Mucosa of descending colon (tissue), 3 donors: ENCODE measurements at regions not wholly inside any gene's neighbourhood (a gene's known extent, or its start where the extent isn't known, plus 50 kb on each side); places are given as distances from the start of the nearest gene placed in this dataset.

Experiments
- ATAC-seq: fragments of 200-7000 bp; cut with Tn5 transposase; one replicate; pipeline ENCODE4 v1.9.1; 2020; ENCODE audit warnings: mild to moderate bottlenecking, moderate library complexity
- DNase-seq, 3 donors: peaks; one replicate each; pipeline ENCODE4 v3.0.0-alpha.2; 2020
- H3K36me3 ChIP-seq: fragments of 200-600 bp; one replicate; pipeline ENCODE4 v1.8.0; 2021; ENCODE audit warnings: low read depth, mild to moderate bottlenecking
- H3K4me1 ChIP-seq: fragments of 200-600 bp; one replicate; pipeline ENCODE4 v1.8.0; 2021; ENCODE audit warnings: low read depth, mild to moderate bottlenecking
- H3K4me3 ChIP-seq: fragments of 200-600 bp; one replicate; pipeline ENCODE4 v1.8.0; 2021; ENCODE audit warnings: mild to moderate bottlenecking
- H3K9me3 ChIP-seq: fragments of 200-600 bp; one replicate; pipeline ENCODE4 v1.8.0; 2021; ENCODE audit warnings: mild to moderate bottlenecking
- CTCF ChIP-seq: fragments of 200-600 bp; IDR thresholded peaks from one replicate; pipeline ENCODE4 v1.8.0; 2022; ENCODE audit warnings: antibody characterized with exemption, mild to moderate bottlenecking
- intact Hi-C, 2 donors: fragments of 100-400 bp; cut with DNase I in 1 of 2; cut with micrococcal nuclease in 1 of 2; formaldehyde crosslinking; loops; one replicate each; pipeline versions ENCODE4 v1.11.0 to v1.11.1; 2022; cut with DNase I, micrococcal nuclease
- donor health status: DM: no; HTN: no; CAD: no; lungs with moderate emphysema.
- donor health status: DM: no; HTN: no; CAD: no.
- donor health status: DM: no; HTN: yes; CAD: no.

- no peak overlapping the region for H3K4me3 ChIP-seq
- no peak for TF ChIP-seq CTCF
- H3K9me3 ChIP-seq: no peaks in the 10 kb centered on the region
- intact Hi-C loops: no loop called here
- H3K4me1 ChIP-seq: peaks cover 4% of the 10 kb centered on the region
- no peak for DNase-seq
- ATAC-seq: no peak
- H3K36me3 ChIP-seq: no peaks in the 10 kb centered on the region
Measured at GRCh38 chr22:48264586-48264985, 1502.1 kb downstream of the TBC1D22A start.

DNA sequence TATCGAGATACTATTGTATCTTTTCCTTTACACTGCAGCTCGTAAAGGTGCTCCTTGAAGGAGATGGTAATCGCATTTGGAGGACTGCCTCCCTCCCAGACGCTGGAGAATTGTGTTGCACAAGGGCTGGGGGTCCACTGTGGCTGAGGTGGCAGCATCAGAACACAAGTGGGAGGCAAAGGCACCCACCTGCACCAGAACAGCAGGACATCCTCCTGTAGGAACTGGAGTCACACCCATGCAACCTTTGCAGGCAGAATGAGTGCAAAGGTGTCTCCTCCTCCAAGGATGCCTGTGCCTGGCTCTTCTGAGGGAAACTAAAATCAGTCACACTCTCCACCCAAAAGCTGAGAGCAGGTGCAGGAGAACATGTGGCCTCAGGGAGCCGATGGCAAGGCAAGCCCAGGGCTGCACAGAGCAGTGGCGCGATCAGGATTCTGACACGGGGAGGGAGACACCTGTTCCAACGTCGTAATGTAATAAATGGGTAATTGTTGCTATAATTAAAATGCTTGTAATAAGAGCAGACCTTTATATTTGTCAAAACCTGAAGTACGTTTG is 1501.4 kb downstream of the TBC1D22A start:
- peaks cover 4% of the 10 kb centered on the region for H3K4me1 ChIP-seq
- H3K36me3 ChIP-seq: no peaks in the 10 kb centered on the region
- no peak for DNase-seq
- no peaks in the 10 kb centered on the region for H3K9me3 ChIP-seq
- peak; percentile 52 for ATAC-seq
- H3K4me3 ChIP-seq: no peak overlapping the region
- intact Hi-C loops: no loop called here
- TF ChIP-seq CTCF: no peak

DNA sequence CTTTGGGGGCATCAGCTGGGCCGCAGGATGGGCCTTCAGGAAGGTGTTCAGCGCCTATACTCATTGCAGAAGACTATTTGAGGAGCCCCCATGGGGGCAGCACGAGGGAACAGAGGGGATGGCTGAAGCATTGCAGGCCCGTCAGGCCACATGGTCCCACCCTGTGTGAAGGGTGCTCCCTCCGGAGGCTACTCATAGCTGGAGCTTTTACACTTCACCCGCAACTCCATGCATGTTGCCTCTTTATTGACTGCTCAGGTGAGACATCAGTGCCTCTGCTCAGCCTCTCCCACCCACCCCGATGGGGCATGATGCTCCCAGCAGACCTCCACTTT is 1500.9 kb downstream of the TBC1D22A start:
- Histone ChIP-seq H3K4me1 (peaks cover 4% of the 10 kb centered on the region), H3K9me3 (no peaks in the 10 kb centered on the region), H3K4me3 (no peak overlapping the region), H3K36me3 (no peaks in the 10 kb centered on the region)
- ATAC-seq: no peak
- no peak for DNase-seq
- TF ChIP-seq CTCF: no peak
- intact Hi-C loops: no loop called here

- no peak for TF ChIP-seq CTCF
- Histone ChIP-seq H3K4me3 (no peak overlapping the region), H3K36me3 (no peaks in the 10 kb centered on the region), H3K4me1 (peaks cover 4% of the 10 kb centered on the region), H3K9me3 (no peaks in the 10 kb centered on the region)
- DNase-seq: no peak
- no peak for ATAC-seq
- intact Hi-C loops: no loop called here
Measured at GRCh38 chr22:48262596-48263430, 1500.4 kb downstream of the TBC1D22A start.

GRCh38 chr22:48261706-48262105 is 1499.3 kb downstream of the TBC1D22A start:
- intact Hi-C loops: no loop called here
- TF ChIP-seq CTCF: no peak
- no peaks in the 10 kb centered on the region for H3K9me3 ChIP-seq

More at GRCh38 chr22:48261706-48262105, 1499.3 kb downstream of the TBC1D22A start:
- no peak for ATAC-seq
- Histone ChIP-seq H3K36me3 (no peaks in the 10 kb centered on the region), H3K4me3 (no peak overlapping the region), H3K4me1 (peaks cover 4% of the 10 kb centered on the region)
- no peak for DNase-seq
